H9 (cell line): ENCODE measurements at regions not wholly inside any gene's neighbourhood (a gene's known extent, or its start where the extent isn't known, plus 50 kb on each side); places are given as distances from the start of the nearest gene placed in this dataset.

Experiments
- DNase-seq: peaks from one replicate; pipeline ENCODE4 v3.0.0-alpha.2; 2017
- H2AFZ ChIP-seq: one replicate; pipeline ENCODE4 v1.6.1; 2013; ENCODE audit warnings: mild to moderate bottlenecking, low read length, control low read depth, moderate library complexity
- H2AK5ac ChIP-seq: 2 replicates; pipeline ENCODE4 v1.6.1; 2013; ENCODE audit warnings: low read length, control low read depth, mixed read lengths; ENCODE audit not compliant: insufficient read length
- H2BK120ac ChIP-seq: one replicate; pipeline ENCODE4 v1.6.1; 2013; ENCODE audit warnings: low read depth, mild to moderate bottlenecking, low read length, control low read depth, inconsistent platforms; ENCODE audit not compliant: poor library complexity, severe bottlenecking
- H2BK12ac ChIP-seq: 2 replicates; pipeline ENCODE4 v1.6.1; 2013; ENCODE audit warnings: low read length, control low read depth, mixed read lengths, low read depth; ENCODE audit not compliant: insufficient read length
- H2BK15ac ChIP-seq: 2 replicates; pipeline ENCODE4 v1.6.1; 2013; ENCODE audit warnings: low read depth, low read length, control low read depth
- H2BK20ac ChIP-seq: one replicate; pipeline ENCODE4 v1.6.1; 2013; ENCODE audit warnings: low read depth, mild to moderate bottlenecking, low read length, control low read depth, inconsistent platforms; ENCODE audit not compliant: poor library complexity, severe bottlenecking
- H2BK5ac ChIP-seq: 2 replicates; pipeline ENCODE4 v1.6.1; 2013; ENCODE audit warnings: low read length, control low read depth, mixed read lengths; ENCODE audit not compliant: insufficient read length
- H3K14ac ChIP-seq: 2 replicates; pipeline ENCODE4 v1.6.1; 2013; ENCODE audit warnings: low read length, control low read depth; ENCODE audit not compliant: insufficient read depth
- H3K18ac ChIP-seq: 2 replicates; pipeline ENCODE4 v1.6.1; 2013; ENCODE audit warnings: low read depth, mild to moderate bottlenecking, mixed read lengths, low read length, control low read depth; ENCODE audit not compliant: insufficient read length
- H3K23ac ChIP-seq: 2 replicates; pipeline ENCODE4 v1.6.1; 2013; ENCODE audit warnings: low read length, control low read depth, mixed read lengths, low read depth; ENCODE audit not compliant: insufficient read length
- H3K23me2 ChIP-seq: 2 replicates; pipeline ENCODE4 v1.6.1; 2013; ENCODE audit warnings: low read depth, mild to moderate bottlenecking, mixed read lengths, low read length, control low read depth; ENCODE audit not compliant: insufficient read length, poor library complexity, severe bottlenecking
- H3K27ac ChIP-seq: 2 replicates; pipeline ENCODE4 v1.5.1; 2013; ENCODE audit warnings: low read length, control low read depth, mixed read lengths, low read depth; ENCODE audit not compliant: insufficient read length
- H3K27me3 ChIP-seq: 2 replicates; pipeline ENCODE4 v1.6.1; 2013; ENCODE audit warnings: low read length, control low read depth, inconsistent platforms; ENCODE audit not compliant: insufficient read depth
- H3K4ac ChIP-seq: 2 replicates; pipeline ENCODE4 v1.6.1; 2013; ENCODE audit warnings: low read depth, mild to moderate bottlenecking, control low read depth, inconsistent platforms, low read length, moderate library complexity
- H3K4me1 ChIP-seq: 2 replicates; pipeline ENCODE4 v1.6.1; 2013; ENCODE audit warnings: low read length, control low read depth, inconsistent platforms; ENCODE audit not compliant: insufficient read depth
- H3K4me2 ChIP-seq: 2 replicates; pipeline ENCODE4 v1.6.1; 2013; ENCODE audit warnings: low read length, control low read depth, mixed read lengths; ENCODE audit not compliant: insufficient read length, insufficient read depth
- H3K56ac ChIP-seq: 2 replicates; pipeline ENCODE4 v1.6.1; 2013; ENCODE audit warnings: low read depth, mild to moderate bottlenecking, mixed read lengths, low read length, control low read depth; ENCODE audit not compliant: insufficient read length
- H3K79me1 ChIP-seq: 2 replicates; pipeline ENCODE4 v1.6.1; 2013; ENCODE audit warnings: low read depth, mild to moderate bottlenecking, moderate library complexity, low read length, control low read depth, inconsistent platforms; ENCODE audit not compliant: insufficient read depth, poor library complexity, severe bottlenecking
- H3K79me2 ChIP-seq: 2 replicates; pipeline ENCODE4 v1.6.1; 2013; ENCODE audit warnings: low read length, control low read depth, inconsistent platforms; ENCODE audit not compliant: insufficient read depth
- H3K9ac ChIP-seq: 2 replicates; pipeline ENCODE4 v1.6.1; 2013; ENCODE audit warnings: low read length, control low read depth, mixed read lengths; ENCODE audit not compliant: insufficient read length; ENCODE audit errors: extremely low read depth
- H3K9me3 ChIP-seq: one replicate; pipeline ENCODE4 v1.6.1; 2013; ENCODE audit warnings: low read depth, low read length, inconsistent platforms; ENCODE audit not compliant: control insufficient read depth
- H3T11ph ChIP-seq: one replicate; pipeline ENCODE4 v1.6.1; 2013; ENCODE audit warnings: mild to moderate bottlenecking, low read length, control low read depth, inconsistent platforms
- H4K20me1 ChIP-seq: one replicate; pipeline ENCODE4 v1.6.1; 2013; ENCODE audit not compliant: control insufficient read depth, insufficient read length, insufficient read depth
- H4K5ac ChIP-seq: 2 replicates; pipeline ENCODE4 v1.6.1; 2013; ENCODE audit warnings: low read depth, mild to moderate bottlenecking, mixed read lengths, low read length, control low read depth; ENCODE audit not compliant: insufficient read length
- H4K8ac ChIP-seq: replicated peaks from 2 replicates; pipeline ENCODE4 v1.6.1; 2013; ENCODE audit warnings: low read length, control low read depth, mixed read lengths, low read depth; ENCODE audit not compliant: insufficient read length
- H4K91ac ChIP-seq: 2 replicates; pipeline ENCODE4 v1.6.1; 2013; ENCODE audit warnings: low read depth, mild to moderate bottlenecking, moderate library complexity, mixed read lengths, low read length, control low read depth; ENCODE audit not compliant: insufficient read length
- H3K27ac Mint-ChIP-seq, 3 experiments: 2 replicates in 2 of 3; 3 replicates in 1 of 3; pipeline ENCODE4 v1.8.0; 2020 to 2021; ENCODE audit warnings: mixed read lengths in 3 of 3, mild to moderate bottlenecking in 1 of 3, moderate library complexity in 1 of 3
- H3K27me3 Mint-ChIP-seq: 2 replicates; pipeline ENCODE4 v1.8.0; 2021; ENCODE audit warnings: low read depth, mild to moderate bottlenecking, moderate library complexity, mixed read lengths
- H3K36me3 Mint-ChIP-seq, 3 experiments: 2 replicates in 2 of 3; 3 replicates in 1 of 3; pipeline ENCODE4 v1.8.0; 2020 to 2021; ENCODE audit warnings: low read depth in 3 of 3, mixed read lengths in 3 of 3; ENCODE audit not compliant: insufficient read depth in 1 of 3
- H3K4me1 Mint-ChIP-seq, 2 experiments: 2 replicates each; pipeline ENCODE4 v1.8.0; 2020; ENCODE audit warnings: mixed read lengths in 2 of 2
- H3K4me3 Mint-ChIP-seq, 2 experiments: 2 replicates in 1 of 2; 3 replicates in 1 of 2; pipeline ENCODE4 v1.8.0; 2020 to 2021; ENCODE audit warnings: mild to moderate bottlenecking in 2 of 2, mixed read lengths in 2 of 2, moderate library complexity in 1 of 2
- H3K9me3 Mint-ChIP-seq, 2 experiments: 2 replicates in 1 of 2; 3 replicates in 1 of 2; pipeline ENCODE4 v1.8.0; 2020; ENCODE audit warnings: mild to moderate bottlenecking in 2 of 2, mixed read lengths in 2 of 2, moderate library complexity in 1 of 2
- CTCF ChIP-seq: fragments of 200-600 bp; sonication (generic); conservative IDR thresholded peaks from 3 replicates; pipeline ENCODE4 v1.8.0; 2021; ENCODE audit warnings: antibody characterized with exemption, mild to moderate bottlenecking
- WGBS: extraction: QIAGEN DNeasy Blood & Tissue Kit; methylation state at CpG from one replicate; pipeline ENCODE4 v1.1.7; 2013; ENCODE audit warnings: missing lambda C conversion rate, low lambda C conversion rate, mixed read lengths; ENCODE audit not compliant: insufficient read length; ENCODE audit errors: extremely low coverage; 5-methylcytosine and 5-hydroxymethylcytosine counted together

- H3K79me2 ChIP-seq, result no peaks in the 10 kb centered on the region
- H3K27me3 ChIP-seq, result no peaks in the 10 kb centered on the region
- no peak overlapping the region for H2BK15ac ChIP-seq
- H3K14ac ChIP-seq, result no peak overlapping the region
- H3K27ac ChIP-seq, result no peak overlapping the region
- H4K5ac ChIP-seq, result no peak overlapping the region
- WGBS, result no CpG with 5 or more reads among the region's 5 CpGs
- H3K18ac ChIP-seq, result no peak overlapping the region
- H3K4me1 ChIP-seq, result no peaks in the 10 kb centered on the region
- H2BK5ac ChIP-seq, result no peak overlapping the region
- Mint-ChIP-seq H3K27me3 (peaks cover 3% of the 10 kb centered on the region), H3K9me3 (no peaks in the 10 kb centered on the region; a peak in 1 of 5 replicates), H3K4me3 (no peak overlapping the region), H3K4me1 (no peaks in the 10 kb centered on the region), H3K27ac (peak overlapping the region in 1 of 3 experiments; percentile 23; a peak in 1 of 7 replicates), H3K36me3 (no peaks in the 10 kb centered on the region; a peak in 2 of 7 replicates)
- H3K9ac ChIP-seq, result no peak overlapping the region
- TF ChIP-seq CTCF, result no peak
- DNase-seq, result no peak
- no peaks in the 10 kb centered on the region for H3K23me2 ChIP-seq
- no peak overlapping the region for H2AFZ ChIP-seq
- H2BK120ac ChIP-seq, result no peak overlapping the region
- H2BK12ac ChIP-seq, result no peak overlapping the region
- no peak overlapping the region for H2BK20ac ChIP-seq
- H3K4ac ChIP-seq, result no peak overlapping the region
- no peaks in the 10 kb centered on the region for H4K20me1 ChIP-seq
- no peak overlapping the region for H4K8ac ChIP-seq
- no peak overlapping the region for H4K91ac ChIP-seq
- no peak overlapping the region for H3K56ac ChIP-seq
- H3K4me2 ChIP-seq, result no peak overlapping the region
- no peak overlapping the region for H3K23ac ChIP-seq
- no peaks in the 10 kb centered on the region for H3K79me1 ChIP-seq
- H2AK5ac ChIP-seq, result no peak overlapping the region
- no peaks in the 10 kb centered on the region for H3K9me3 ChIP-seq
- no peak overlapping the region for H3T11ph ChIP-seq
Observed at GRCh38 chr4:155032521-155033229, 175.8 kb upstream of the NPY2R start.
